Duodenal mucosa (tissue), 2 donors: ENCODE measurements at regions not wholly inside any gene's neighbourhood (a gene's known extent, or its start where the extent isn't known, plus 50 kb on each side); places are given as distances from the start of the nearest gene placed in this dataset.
"Not testable (repeated sequence)": the region's sequence is repeated elsewhere in the genome, so short reads cannot be mapped to it uniquely, and the experiment has no call there.

Source experiments
- H3K27ac ChIP-seq: one replicate; pipeline ENCODE4 v1.7.0; 2013; ENCODE audit warnings: low read depth, low read length
- H3K27me3 ChIP-seq, 2 donors: one replicate each; pipeline ENCODE4 v1.7.0; 2013; ENCODE audit warnings: low read length in 2 of 2, control low read depth in 1 of 2; ENCODE audit not compliant: insufficient read depth in 2 of 2, control insufficient read depth in 1 of 2
- H3K36me3 ChIP-seq, 2 donors: one replicate each; pipeline ENCODE4 v1.7.0; 2013; ENCODE audit warnings: low read length in 2 of 2, control low read depth in 1 of 2; ENCODE audit not compliant: insufficient read depth in 2 of 2, control insufficient read depth in 1 of 2
- H3K4me1 ChIP-seq, 2 donors: one replicate each; pipeline ENCODE4 v1.7.0; 2013; ENCODE audit warnings: low read length in 2 of 2, control low read depth in 1 of 2; ENCODE audit not compliant: insufficient read depth in 2 of 2, control insufficient read depth in 1 of 2
- H3K4me3 ChIP-seq, 2 donors: one replicate each; pipeline ENCODE4 v1.7.0; 2013; ENCODE audit warnings: low read length in 2 of 2, low read depth in 1 of 2
- H3K9ac ChIP-seq, 2 donors: one replicate each; pipeline ENCODE4 v1.7.0; 2013; ENCODE audit warnings: low read length in 2 of 2, low read depth in 1 of 2
- H3K9me3 ChIP-seq, 2 donors: one replicate each; pipeline ENCODE4 v1.7.0; 2013; ENCODE audit warnings: low read length in 2 of 2, control low read depth in 1 of 2; ENCODE audit not compliant: control insufficient read depth in 1 of 2

GRCh38 chr16:33992513-33993177, 533.2 kb downstream of the TP53TG3F start:
- H3K4me1 ChIP-seq, H3K27ac ChIP-seq, H3K9me3 ChIP-seq, H3K9ac ChIP-seq, H3K36me3 ChIP-seq, H3K4me3 ChIP-seq, H3K27me3 ChIP-seq: not testable (repeated sequence)

GRCh38 chr16:33994207-33994606, 534.8 kb downstream of the TP53TG3F start:
- not testable (repeated sequence) for H3K27ac ChIP-seq, H3K36me3 ChIP-seq

GRCh38 chr16:33995821-33996372, 536.5 kb downstream of the TP53TG3F start:
- H3K27ac ChIP-seq, H3K27me3 ChIP-seq, H3K4me3 ChIP-seq, H3K9me3 ChIP-seq, H3K36me3 ChIP-seq, H3K9ac ChIP-seq, H3K4me1 ChIP-seq: not testable (repeated sequence)

More at GRCh38 chr16:33994207-33994606, 534.8 kb downstream of the TP53TG3F start:
- not testable (repeated sequence) for H3K27me3 ChIP-seq, H3K4me1 ChIP-seq, H3K4me3 ChIP-seq, H3K9me3 ChIP-seq, H3K9ac ChIP-seq

- H3K36me3 ChIP-seq, H3K4me1 ChIP-seq, H3K9ac ChIP-seq, H3K4me3 ChIP-seq, H3K27ac ChIP-seq, H3K9me3 ChIP-seq, H3K27me3 ChIP-seq: not testable (repeated sequence)
These were observed 541.8 kb downstream of the TP53TG3F start for GRCh38 chr16:34001184-34001583.

- not testable (repeated sequence) for H3K4me3 ChIP-seq, H3K36me3 ChIP-seq, H3K27ac ChIP-seq, H3K9ac ChIP-seq, H3K4me1 ChIP-seq, H3K27me3 ChIP-seq, H3K9me3 ChIP-seq
These were observed 542.5 kb downstream of the TP53TG3F start for GRCh38 chr16:34001961-34002360.

GRCh38 chr16:34014841-34015820, 555.7 kb downstream of the TP53TG3F start:
- H3K36me3 ChIP-seq, H3K9ac ChIP-seq, H3K4me1 ChIP-seq, H3K4me3 ChIP-seq, H3K27me3 ChIP-seq, H3K9me3 ChIP-seq, H3K27ac ChIP-seq: not testable (repeated sequence)

GRCh38 chr16:34018277-34018676, 558.9 kb downstream of the TP53TG3F start:
- not testable (repeated sequence) for H3K27me3 ChIP-seq, H3K36me3 ChIP-seq, H3K27ac ChIP-seq, H3K4me3 ChIP-seq, H3K4me1 ChIP-seq, H3K9me3 ChIP-seq, H3K9ac ChIP-seq

- Histone ChIP-seq H3K4me1 (no peaks in the 10 kb centered on the region), H3K36me3 (no peaks in the 10 kb centered on the region), H3K27me3 (no peaks in the 10 kb centered on the region), H3K27ac (no peak overlapping the region), H3K4me3 (no peak overlapping the region), H3K9ac (no peak overlapping the region), H3K9me3 (peaks cover 12 to 13% of the 10 kb centered on the region in 2 donors)
These were observed 591.4 kb downstream of the TP53TG3F start for GRCh38 chr16:34050787-34051320.

- Histone ChIP-seq H3K36me3 (no peaks in the 10 kb centered on the region), H3K4me3 (no peak overlapping the region), H3K27ac (no peak overlapping the region), H3K9ac (no peak overlapping the region), H3K4me1 (no peaks in the 10 kb centered on the region), H3K9me3 (peaks cover 13 to 14% of the 10 kb centered on the region in 2 donors), H3K27me3 (no peaks in the 10 kb centered on the region)
These were observed 594.7 kb downstream of the TP53TG3F start for GRCh38 chr16:34054137-34054536.

- no peak overlapping the region for H3K27ac ChIP-seq
- no peaks in the 10 kb centered on the region for H3K4me1 ChIP-seq
- no peaks in the 10 kb centered on the region for H3K36me3 ChIP-seq
- H3K4me3 ChIP-seq: no peak overlapping the region
- no peaks in the 10 kb centered on the region for H3K27me3 ChIP-seq
- H3K9ac ChIP-seq: no peak overlapping the region
- peaks cover 13 to 14% of the 10 kb centered on the region in 2 donors for H3K9me3 ChIP-seq
These were observed 595.6 kb downstream of the TP53TG3F start for GRCh38 chr16:34054969-34055368.
